HUES6 (cell line): ENCODE measurements at regions not wholly inside any gene's neighbourhood (a gene's known extent, or its start where the extent isn't known, plus 50 kb on each side); places are given as distances from the start of the nearest gene placed in this dataset.

Experiments used
- H3K27ac ChIP-seq: 2 replicates; pipeline ENCODE4 v1.7.0; 2013; ENCODE audit warnings: low read depth, mild to moderate bottlenecking, low read length, inconsistent platforms
- H3K27me3 ChIP-seq: 2 replicates; pipeline ENCODE4 v1.6.1; 2013; ENCODE audit warnings: low read length; ENCODE audit not compliant: control insufficient read depth, insufficient read depth
- H3K36me3 ChIP-seq: 2 replicates; pipeline ENCODE4 v1.6.1; 2013; ENCODE audit warnings: low read length; ENCODE audit not compliant: control insufficient read depth, insufficient read depth
- H3K4me1 ChIP-seq: 2 replicates; pipeline ENCODE4 v1.6.1; 2013; ENCODE audit warnings: low read length; ENCODE audit not compliant: control insufficient read depth, insufficient read depth
- H3K4me3 ChIP-seq: 2 replicates; pipeline ENCODE4 v1.5.1; 2013; ENCODE audit warnings: low read depth, low read length
- H3K9ac ChIP-seq: one replicate; pipeline ENCODE4 v1.6.1; 2013; ENCODE audit warnings: mild to moderate bottlenecking, low read length
- H3K9me3 ChIP-seq: 2 replicates; pipeline ENCODE4 v1.6.1; 2013; ENCODE audit warnings: low read depth, low read length; ENCODE audit not compliant: control insufficient read depth, insufficient read depth

DNA sequence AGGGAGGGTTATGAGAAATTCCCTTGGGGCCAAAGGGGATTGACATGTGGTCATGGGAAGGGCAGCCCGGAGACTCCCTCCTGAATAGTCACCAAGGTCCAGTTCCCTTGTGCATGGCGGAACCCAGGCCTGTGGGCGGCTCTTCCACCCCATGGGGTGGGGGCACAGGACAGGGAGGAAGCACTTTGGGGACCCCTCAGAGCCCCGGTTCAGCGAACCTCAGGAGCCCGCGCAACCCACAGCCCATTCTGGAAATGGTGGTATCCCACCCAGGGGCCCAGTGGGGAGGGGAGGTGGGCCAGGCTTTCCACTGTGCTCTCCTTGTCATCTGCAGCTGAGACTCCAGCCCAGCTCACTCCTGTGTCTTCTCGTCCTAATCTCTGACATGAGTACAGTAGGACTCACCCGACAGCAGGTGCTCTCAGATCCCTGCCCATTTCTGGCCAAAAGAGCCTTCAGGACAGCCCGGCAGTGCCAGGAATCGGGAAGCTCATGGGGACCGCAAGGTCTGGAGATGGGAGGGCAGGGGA lies 255.2 kb upstream of the SFSWAP start:
- Histone ChIP-seq H3K9me3 (peaks cover under 1% of the 10 kb centered on the region; the same call in 1 of the 2 replicates), H3K4me1 (no peaks in the 10 kb centered on the region), H3K27me3 (peaks cover 5% of the 10 kb centered on the region; the same call in 1 of the 2 replicates)

DNA sequence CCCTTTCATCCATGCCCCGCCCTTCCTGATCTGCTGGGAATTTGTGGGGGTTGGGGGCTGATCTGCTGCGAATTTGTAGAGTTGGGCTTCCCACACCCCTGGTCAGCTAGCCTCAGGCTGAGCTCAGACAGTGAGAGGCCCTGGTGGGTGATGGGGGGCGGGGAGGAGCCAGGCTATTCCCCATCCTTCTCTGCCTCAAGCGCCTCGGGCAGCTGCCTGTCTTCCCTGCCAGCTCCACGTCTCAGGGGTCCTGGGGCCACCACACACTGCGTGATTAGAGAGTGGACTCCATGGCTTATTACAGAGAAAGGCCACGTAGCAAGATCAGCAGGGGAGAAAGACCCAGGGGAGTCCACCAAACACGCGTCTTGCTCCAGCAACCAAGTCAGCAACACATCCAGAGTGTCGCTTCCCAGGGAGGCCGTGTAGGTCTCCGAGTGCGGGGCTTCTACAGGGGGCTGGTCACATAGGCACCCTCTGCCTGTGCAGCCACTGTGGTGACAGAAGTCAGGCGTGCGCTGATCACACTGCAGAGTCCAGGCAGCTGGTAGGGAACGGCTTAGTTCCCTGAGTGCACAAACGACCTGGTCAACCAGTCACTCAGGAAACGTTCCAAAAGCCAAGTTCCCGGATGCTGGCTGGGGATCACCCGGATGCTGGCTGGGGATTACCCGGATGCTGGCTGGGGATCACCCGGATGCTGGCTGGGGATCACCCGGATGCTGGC lies 254.4 kb upstream of the SFSWAP start:
- Histone ChIP-seq H3K27me3 (peaks cover 5% of the 10 kb centered on the region; the same call in 1 of the 2 replicates), H3K4me3 (no peak overlapping the region), H3K9me3 (no peaks in the 10 kb centered on the region), H3K4me1 (no peaks in the 10 kb centered on the region), H3K27ac (no peak overlapping the region), H3K9ac (no peak overlapping the region), H3K36me3 (no peaks in the 10 kb centered on the region)

More for the DNA sequence above, 255.2 kb upstream of the SFSWAP start:
- Histone ChIP-seq H3K36me3 (no peaks in the 10 kb centered on the region), H3K9ac (no peak overlapping the region), H3K27ac (no peak overlapping the region), H3K4me3 (no peak overlapping the region)

DNA sequence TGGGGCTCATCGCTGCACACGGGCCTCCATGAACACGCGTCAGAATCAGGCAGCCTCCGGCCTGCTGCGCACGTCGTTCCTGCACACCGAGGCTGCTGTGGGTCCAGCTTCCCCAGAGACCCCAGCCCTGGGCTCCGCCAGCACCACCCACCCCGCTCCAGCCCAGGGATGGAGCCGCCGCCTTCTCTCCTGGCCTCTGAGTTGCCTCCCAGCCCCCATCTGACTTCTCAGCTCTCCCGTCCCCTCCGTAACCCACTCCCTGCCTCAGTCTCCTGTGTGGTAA lies 253.9 kb upstream of the SFSWAP start:
- peaks cover 5% of the 10 kb centered on the region; the same call in 1 of the 2 replicates for H3K27me3 ChIP-seq
- no peaks in the 10 kb centered on the region for H3K4me1 ChIP-seq
- H3K4me3 ChIP-seq = no peak overlapping the region
- no peak overlapping the region for H3K9ac ChIP-seq
- H3K36me3 ChIP-seq = no peaks in the 10 kb centered on the region
- no peak overlapping the region for H3K27ac ChIP-seq
- no peaks in the 10 kb centered on the region for H3K9me3 ChIP-seq

DNA sequence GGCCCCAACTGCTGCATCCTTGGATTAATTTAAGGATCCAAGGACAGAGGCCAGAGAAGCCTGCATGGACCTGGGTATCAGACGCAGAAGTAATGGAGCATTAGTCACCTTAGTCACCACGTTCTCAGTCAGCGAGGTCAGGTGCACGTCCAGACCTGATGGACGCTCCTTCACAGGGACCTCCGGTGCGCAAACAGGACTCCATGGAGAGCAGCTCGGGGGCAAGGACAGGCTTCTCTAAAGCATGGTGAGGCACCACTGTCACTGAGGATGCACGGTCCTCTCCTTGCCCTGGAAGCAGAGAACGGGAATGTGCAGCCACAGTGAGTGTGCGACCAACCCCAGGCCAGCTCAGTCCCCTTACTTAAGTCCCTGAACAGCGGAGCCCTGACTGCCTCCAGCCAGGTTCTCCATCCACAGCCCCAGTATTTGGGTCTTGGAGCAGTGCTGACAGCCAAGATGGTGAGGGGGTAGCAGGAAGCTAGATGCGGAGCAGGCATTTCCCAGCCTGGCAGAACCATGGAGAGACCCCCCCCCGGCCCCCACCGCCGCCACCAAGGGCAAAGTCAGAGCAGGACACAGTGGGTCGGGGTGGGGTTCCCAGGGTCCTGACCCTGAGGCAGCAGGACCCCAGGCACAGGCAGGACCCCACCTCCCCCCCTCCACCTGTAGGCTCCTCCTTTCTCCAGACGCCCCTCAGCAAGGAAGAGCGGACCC lies 253.4 kb upstream of the SFSWAP start:
- H3K27me3 ChIP-seq = peaks cover 5% of the 10 kb centered on the region; the same call in 1 of the 2 replicates
- H3K27ac ChIP-seq = no peak overlapping the region
- H3K36me3 ChIP-seq = no peaks in the 10 kb centered on the region

DNA sequence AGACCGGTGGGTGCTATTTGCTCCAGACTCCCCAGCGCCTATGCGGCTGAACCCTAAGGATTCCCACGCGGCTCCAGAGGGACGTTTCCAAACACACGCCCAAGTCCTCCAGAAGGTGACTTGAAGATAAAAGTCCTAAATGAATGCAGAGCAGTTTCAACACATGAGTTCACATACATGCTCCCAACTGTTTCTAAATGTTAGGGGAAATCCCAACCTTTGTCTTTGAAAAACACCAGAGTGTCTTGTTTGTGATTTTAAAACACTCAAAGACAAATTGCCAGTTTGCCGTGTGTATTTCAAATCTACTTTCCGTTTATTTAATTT lies 252.9 kb upstream of the SFSWAP start:
- Histone ChIP-seq H3K4me3 (no peak overlapping the region), H3K9ac (no peak overlapping the region), H3K27me3 (peaks cover 5% of the 10 kb centered on the region; the same call in 1 of the 2 replicates), H3K4me1 (no peaks in the 10 kb centered on the region), H3K36me3 (no peaks in the 10 kb centered on the region), H3K27ac (no peak overlapping the region), H3K9me3 (no peaks in the 10 kb centered on the region)

More for the DNA sequence above, 253.4 kb upstream of the SFSWAP start:
- Histone ChIP-seq H3K4me1 (no peaks in the 10 kb centered on the region), H3K4me3 (no peak overlapping the region), H3K9me3 (no peaks in the 10 kb centered on the region), H3K9ac (no peak overlapping the region)

DNA sequence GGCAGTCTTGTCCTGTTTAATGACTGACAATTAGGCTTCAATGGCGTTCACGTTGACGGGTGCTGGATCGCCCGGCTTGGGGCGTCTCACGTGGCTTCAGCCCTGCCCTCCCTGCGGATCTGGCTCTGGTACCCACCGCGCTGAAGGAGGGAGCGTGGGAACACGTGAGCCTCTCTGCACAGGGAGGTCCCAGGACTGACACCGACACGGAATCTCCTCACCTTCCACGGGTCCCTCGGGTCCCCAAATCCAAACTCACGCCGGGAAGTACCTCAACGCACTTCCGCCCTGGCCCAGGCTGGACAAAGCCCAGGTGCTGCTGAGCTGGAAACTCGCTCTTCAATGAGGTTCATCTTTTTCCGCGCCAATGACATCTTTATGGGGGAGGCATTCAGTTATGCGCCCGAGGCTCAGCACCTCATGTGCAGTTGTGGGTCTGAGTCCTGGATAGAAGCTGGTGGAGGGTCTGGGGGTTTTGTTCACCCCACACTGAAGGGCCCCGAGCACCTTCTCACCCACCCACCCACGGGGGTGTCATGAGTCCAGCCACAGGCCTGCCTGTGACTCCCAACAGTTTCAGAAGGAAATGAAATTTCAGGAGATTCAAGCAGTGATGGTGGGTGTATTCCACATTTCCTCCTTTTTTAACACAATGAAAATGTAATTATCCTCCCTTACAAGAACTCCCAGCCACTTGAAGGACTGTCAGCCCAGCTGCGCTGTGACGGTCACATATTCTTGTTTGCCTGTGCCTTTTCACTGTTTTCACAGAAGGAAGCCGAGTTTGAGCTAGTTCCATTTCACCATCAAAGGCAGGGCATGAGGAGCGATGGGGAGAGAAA lies 251.7 kb upstream of the SFSWAP start:
- H3K27ac ChIP-seq = no peak overlapping the region
- no peaks in the 10 kb centered on the region for H3K9me3 ChIP-seq
- H3K36me3 ChIP-seq = no peaks in the 10 kb centered on the region
- peaks cover 5% of the 10 kb centered on the region; the same call in 1 of the 2 replicates for H3K27me3 ChIP-seq
- no peak overlapping the region for H3K9ac ChIP-seq
- no peaks in the 10 kb centered on the region for H3K4me1 ChIP-seq
- H3K4me3 ChIP-seq = no peak overlapping the region

DNA sequence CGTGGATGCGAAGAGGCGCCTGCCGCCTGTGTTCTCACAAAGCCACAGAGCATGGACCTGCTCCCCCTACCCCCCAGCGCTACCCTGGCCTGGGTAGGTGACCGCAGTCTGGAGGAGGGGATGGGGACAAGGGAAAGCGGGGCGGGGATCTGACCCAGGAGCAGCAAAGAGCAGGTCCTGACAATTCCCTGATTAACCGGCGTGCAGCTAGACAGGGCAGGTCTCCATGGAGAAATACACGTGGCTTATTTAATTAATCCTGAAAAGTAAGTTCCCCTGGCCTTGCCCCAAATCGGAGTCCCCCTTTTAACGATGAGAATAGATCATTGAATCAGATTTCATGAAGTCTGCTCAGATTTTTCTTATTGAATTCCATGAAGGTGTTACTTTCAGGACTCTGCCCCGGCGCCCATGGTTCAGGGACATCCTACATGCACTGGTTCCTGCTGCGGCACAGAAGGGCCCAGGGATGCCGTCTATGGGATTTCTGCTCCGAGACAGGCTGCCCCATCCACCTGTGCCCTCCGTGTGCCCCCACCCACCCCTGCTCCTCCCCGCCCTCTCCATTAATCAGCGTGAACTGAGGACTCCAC lies 251.0 kb upstream of the SFSWAP start:
- Histone ChIP-seq H3K4me1 (no peaks in the 10 kb centered on the region), H3K9me3 (no peaks in the 10 kb centered on the region), H3K36me3 (no peaks in the 10 kb centered on the region), H3K4me3 (no peak overlapping the region), H3K27ac (no peak overlapping the region), H3K27me3 (peaks cover 5% of the 10 kb centered on the region; the same call in 1 of the 2 replicates), H3K9ac (no peak overlapping the region)

DNA sequence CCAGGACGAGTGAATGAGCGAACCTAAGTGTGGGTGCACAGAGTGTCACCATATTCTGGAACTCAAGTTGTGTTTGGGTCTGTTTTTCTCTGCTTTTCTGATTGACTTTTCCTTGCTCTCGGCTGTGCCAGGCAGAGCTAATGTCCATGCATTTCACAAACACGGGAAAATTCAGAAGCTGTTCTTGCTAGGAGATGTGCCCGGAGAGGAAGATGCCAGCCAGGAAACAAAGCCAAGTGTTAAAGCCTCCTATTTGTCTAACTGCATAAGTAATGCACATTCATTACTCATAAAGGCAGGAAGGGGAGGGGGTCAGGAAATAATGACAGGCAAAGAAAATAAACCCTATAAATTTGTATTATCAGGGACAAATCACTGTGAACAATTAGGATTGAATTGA lies 250.4 kb upstream of the SFSWAP start:
- Histone ChIP-seq H3K9me3 (no peaks in the 10 kb centered on the region), H3K36me3 (no peaks in the 10 kb centered on the region), H3K9ac (no peak overlapping the region), H3K4me3 (no peak overlapping the region), H3K27ac (no peak overlapping the region), H3K4me1 (no peaks in the 10 kb centered on the region), H3K27me3 (peaks cover 5% of the 10 kb centered on the region; the same call in 1 of the 2 replicates)

DNA sequence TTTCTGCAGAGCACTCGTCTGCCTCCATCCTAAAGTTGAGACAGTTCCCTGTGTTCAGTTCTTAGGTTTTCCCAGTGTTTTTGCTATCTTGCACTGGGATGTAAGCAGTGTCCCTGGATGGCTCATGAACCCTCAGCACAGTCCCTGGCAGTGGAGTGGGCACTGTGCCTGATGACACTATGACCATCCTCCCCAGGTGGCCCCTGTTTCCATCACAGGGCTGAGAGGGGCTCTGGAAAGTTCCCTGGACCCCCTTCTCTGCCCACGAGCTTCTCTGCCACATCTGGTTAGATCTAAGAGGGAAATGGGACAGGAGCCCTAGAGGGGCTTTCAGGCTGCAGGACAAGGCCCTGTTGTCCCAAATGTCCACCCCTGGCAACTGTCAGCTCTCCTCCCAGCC lies 249.8 kb upstream of the SFSWAP start:
- Histone ChIP-seq H3K27me3 (peaks cover 5% of the 10 kb centered on the region; the same call in 1 of the 2 replicates), H3K4me1 (no peaks in the 10 kb centered on the region), H3K36me3 (no peaks in the 10 kb centered on the region), H3K9me3 (no peaks in the 10 kb centered on the region), H3K4me3 (no peak overlapping the region), H3K27ac (no peak overlapping the region), H3K9ac (no peak overlapping the region)

DNA sequence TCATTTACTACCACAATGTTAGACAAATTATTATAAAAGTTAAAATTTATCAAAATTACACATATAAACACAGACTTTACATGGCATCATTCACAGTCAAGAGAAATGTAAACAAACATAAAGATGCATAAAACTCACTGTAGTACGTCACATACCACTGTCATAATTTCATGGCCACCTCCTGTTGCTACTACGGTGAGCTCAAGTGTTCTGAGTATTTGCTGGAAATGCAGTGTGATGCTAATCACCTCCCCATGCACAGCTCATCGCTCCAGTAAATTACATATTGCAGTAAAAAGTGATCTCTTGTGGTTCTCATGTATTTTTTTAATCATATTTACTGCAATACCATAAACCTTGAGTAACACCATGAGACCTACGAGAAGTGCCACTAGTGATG lies 247.7 kb upstream of the SFSWAP start:
- H3K4me3 ChIP-seq = no peak overlapping the region

More for the DNA sequence above, 247.7 kb upstream of the SFSWAP start:
- Histone ChIP-seq H3K4me1 (no peaks in the 10 kb centered on the region), H3K27me3 (peaks cover 5% of the 10 kb centered on the region; the same call in 1 of the 2 replicates), H3K27ac (no peak overlapping the region), H3K36me3 (no peaks in the 10 kb centered on the region), H3K9me3 (peaks cover 7% of the 10 kb centered on the region; the same call in 1 of the 2 replicates), H3K9ac (no peak overlapping the region)
